T-cell (primary cell): ENCODE measurements at regions not wholly inside any gene's neighbourhood (a gene's known extent, or its start where the extent isn't known, plus 50 kb on each side); places are given as distances from the start of the nearest gene placed in this dataset.

Source experiments
- ATAC-seq, 4 experiments: fragments of 200-7000 bp in 3 of 4; fragments of 150-1000 bp in 1 of 4; cut with Tn5 transposase; replicated peaks in 1 of 4; 1 replicate in 3 of 4; 2 replicates in 1 of 4; pipeline ENCODE4 v1.10.0; 2021; ENCODE audit warnings: moderate library complexity in 3 of 4, mild to moderate bottlenecking in 2 of 4, moderate number of reproducible peaks in 1 of 4
- CTCF ChIA-PET, 2 donors: fragments of 300-600 bp; sonication (Branson Sonifier 250); formaldehyde crosslinking; loops; one replicate each; lab custom pipeline; 2022; ENCODE audit warnings: antibody characterized with exemption in 2 of 2; lab: Charles Lee
- POLR2A ChIA-PET, 2 donors: fragments of 300-600 bp; sonication (Branson Sonifier 250); formaldehyde crosslinking; loops; one replicate each; lab custom pipeline; 2022; ENCODE audit warnings: antibody characterized with exemption in 2 of 2; lab: Charles Lee
- DNase-seq, 35 experiments: peaks; one replicate each; pipeline versions ENCODE4 v3.0.0 to v3.0.0-alpha.2; 2013 to 2023
- H3K27ac ChIP-seq: one replicate; pipeline ENCODE4 v1.5.1; 2013; ENCODE audit warnings: low read length
- H3K27me3 ChIP-seq, 2 experiments: replicated peaks in 1 of 2; 1 replicate in 1 of 2; 2 replicates in 1 of 2; pipeline versions ENCODE4 v1.6.1 to v1.7.0; 2013; ENCODE audit warnings: low read length in 1 of 2, mixed read lengths in 1 of 2; ENCODE audit not compliant: control insufficient read depth in 2 of 2, insufficient read depth in 2 of 2; ENCODE audit errors: extremely low read depth in 1 of 2
- H3K36me3 ChIP-seq, 2 donors: 1 replicate in 1 of 2; 2 replicates in 1 of 2; pipeline versions ENCODE4 v1.6.1 to v1.7.0; 2013; ENCODE audit warnings: low read length in 1 of 2; ENCODE audit not compliant: control insufficient read depth in 2 of 2, insufficient read depth in 1 of 2; ENCODE audit errors: extremely low read depth in 1 of 2
- H3K4me1 ChIP-seq, 2 experiments: 1 replicate in 1 of 2; 2 replicates in 1 of 2; pipeline versions ENCODE4 v1.6.1 to v1.7.0; 2013; ENCODE audit warnings: low read length in 2 of 2, mixed read lengths in 1 of 2; ENCODE audit not compliant: insufficient read depth in 2 of 2, control insufficient read depth in 1 of 2; ENCODE audit errors: extremely low read depth in 1 of 2
- H3K4me3 ChIP-seq, 2 donors: 1 replicate in 1 of 2; 2 replicates in 1 of 2; pipeline versions ENCODE4 v1.5.1 to v1.7.0; 2013; ENCODE audit warnings: mild to moderate bottlenecking in 2 of 2, low read length in 1 of 2, moderate library complexity in 1 of 2; ENCODE audit not compliant: control insufficient read depth in 1 of 2; ENCODE audit errors: extremely low read depth in 1 of 2
- H3K9me3 ChIP-seq: 2 replicates; pipeline ENCODE4 v1.7.0; 2013
- H3K27ac Mint-ChIP-seq, 2 donors: one replicate each; pipeline ENCODE4 v1.8.0; 2020 to 2021; ENCODE audit warnings: mild to moderate bottlenecking in 2 of 2, mixed read lengths in 2 of 2
- H3K27me3 Mint-ChIP-seq, 2 donors: one replicate each; pipeline ENCODE4 v1.8.0; 2021 to 2022; ENCODE audit warnings: mixed read lengths in 2 of 2
- H3K36me3 Mint-ChIP-seq: one replicate; pipeline ENCODE4 v1.8.0; 2021; ENCODE audit warnings: mixed read lengths
- H3K4me1 Mint-ChIP-seq, 3 donors: one replicate each; pipeline ENCODE4 v1.8.0; 2020 to 2022; ENCODE audit warnings: mixed read lengths in 3 of 3, mild to moderate bottlenecking in 1 of 3
- H3K4me3 Mint-ChIP-seq, 3 donors: one replicate each; pipeline ENCODE4 v1.8.0; 2020 to 2022; ENCODE audit warnings: mild to moderate bottlenecking in 3 of 3, mixed read lengths in 3 of 3, moderate library complexity in 3 of 3
- H3K9me3 Mint-ChIP-seq, 3 donors: one replicate each; pipeline ENCODE4 v1.8.0; 2020 to 2022; ENCODE audit warnings: mixed read lengths in 3 of 3
- WGBS: methylation state at CpG from one replicate; pipeline ENCODE4 v1.1.5; 2013; ENCODE audit warnings: missing lambda C conversion rate; ENCODE audit not compliant: insufficient coverage; 5-methylcytosine and 5-hydroxymethylcytosine counted together

GRCh38 chr3:94904156-94904674 lies 841.4 kb downstream of the NSUN3 start:
- Histone ChIP-seq H3K4me3 (no peak overlapping the region), H3K27me3 (no peaks in the 10 kb centered on the region), H3K9me3 (no peaks in the 10 kb centered on the region), H3K4me1 (no peaks in the 10 kb centered on the region), H3K36me3 (no peaks in the 10 kb centered on the region), H3K27ac (no peak overlapping the region)
- no peaks in the 10 kb centered on the region for H3K4me1 Mint-ChIP-seq
- ATAC-seq, result no peak
- ChIA-PET POLR2A (no interaction called here), CTCF (no interaction called here)
- H3K9me3 Mint-ChIP-seq, result peaks cover 2 to 3% (median 3%) of the 10 kb centered on the region in 3 donors
- H3K4me3 Mint-ChIP-seq, result no peak overlapping the region
- no peak overlapping the region for H3K27ac Mint-ChIP-seq
- no peak for DNase-seq
- 85% methylated on average over 1 of the region's 2 CpGs for WGBS
- H3K27me3 Mint-ChIP-seq, result no peaks in the 10 kb centered on the region
- H3K36me3 Mint-ChIP-seq, result no peaks in the 10 kb centered on the region

GRCh38 chr3:94909726-94910125 lies 846.9 kb downstream of the NSUN3 start:
- no peaks in the 10 kb centered on the region for H3K4me1 Mint-ChIP-seq
- H3K9me3 Mint-ChIP-seq, result peaks cover 3 to 8% (median 4%) of the 10 kb centered on the region in 3 donors
- POLR2A ChIA-PET, result no interaction called here
- CTCF ChIA-PET, result no interaction called here
- no peak for DNase-seq
- H3K27me3 Mint-ChIP-seq, result no peaks in the 10 kb centered on the region
- Histone ChIP-seq H3K9me3 (peaks cover 5% of the 10 kb centered on the region), H3K27ac (no peak overlapping the region), H3K36me3 (no peaks in the 10 kb centered on the region), H3K27me3 (no peaks in the 10 kb centered on the region), H3K4me3 (no peak overlapping the region), H3K4me1 (no peaks in the 10 kb centered on the region)
- H3K4me3 Mint-ChIP-seq, result no peak overlapping the region
- no peak for ATAC-seq
- H3K36me3 Mint-ChIP-seq, result no peaks in the 10 kb centered on the region
- WGBS, result 85% methylated on average over 2 of the region's 2 CpGs
- no peak overlapping the region for H3K27ac Mint-ChIP-seq

GRCh38 chr3:94912656-94913055 lies 849.8 kb downstream of the NSUN3 start:
- Histone ChIP-seq H3K4me1 (no peaks in the 10 kb centered on the region), H3K27me3 (no peaks in the 10 kb centered on the region), H3K36me3 (no peaks in the 10 kb centered on the region), H3K4me3 (no peak overlapping the region), H3K9me3 (peaks cover 5% of the 10 kb centered on the region), H3K27ac (no peak overlapping the region)
- WGBS, result no CpG with 5 or more reads among the region's 3 CpGs
- ChIA-PET POLR2A (no interaction called here), CTCF (no interaction called here)
- Mint-ChIP-seq H3K27ac (no peak overlapping the region), H3K9me3 (peaks cover 4 to 8% (median 6%) of the 10 kb centered on the region in 3 donors), H3K4me3 (no peak overlapping the region), H3K36me3 (no peaks in the 10 kb centered on the region), H3K4me1 (no peaks in the 10 kb centered on the region), H3K27me3 (no peaks in the 10 kb centered on the region)
- DNase-seq, result no peak
- ATAC-seq, result no peak

GRCh38 chr3:94927175-94927574 lies 864.3 kb downstream of the NSUN3 start:
- DNase-seq (no peak), ATAC-seq (no peak)
- Mint-ChIP-seq H3K36me3 (no peaks in the 10 kb centered on the region), H3K27me3 (no peaks in the 10 kb centered on the region), H3K4me1 (no peaks in the 10 kb centered on the region), H3K27ac (no peak overlapping the region), H3K4me3 (no peak overlapping the region), H3K9me3 (peaks cover 8 to 9% (median 9%) of the 10 kb centered on the region in 3 donors)
- CTCF ChIA-PET, result no interaction called here
- H3K4me3 ChIP-seq, result no peak overlapping the region
- no peaks in the 10 kb centered on the region for H3K27me3 ChIP-seq
- H3K36me3 ChIP-seq, result no peaks in the 10 kb centered on the region
- H3K9me3 ChIP-seq, result no peaks in the 10 kb centered on the region
- POLR2A ChIA-PET, result no interaction called here
- 88% methylated on average over 7 of the region's 8 CpGs for WGBS
- no peaks in the 10 kb centered on the region for H3K4me1 ChIP-seq
- H3K27ac ChIP-seq, result no peak overlapping the region

- DNase-seq, result no peak
- ChIA-PET POLR2A (no interaction called here), CTCF (no interaction called here)
- no peaks in the 10 kb centered on the region for H3K9me3 ChIP-seq
- H3K4me1 ChIP-seq, result no peaks in the 10 kb centered on the region
- H3K36me3 Mint-ChIP-seq, result no peaks in the 10 kb centered on the region
- H3K27me3 Mint-ChIP-seq, result no peaks in the 10 kb centered on the region
- H3K36me3 ChIP-seq, result no peaks in the 10 kb centered on the region
- no peak overlapping the region for H3K27ac ChIP-seq
- H3K4me3 Mint-ChIP-seq, result no peak overlapping the region
- no peaks in the 10 kb centered on the region for H3K27me3 ChIP-seq
- peaks cover 8 to 11% (median 9%) of the 10 kb centered on the region in 3 donors for H3K9me3 Mint-ChIP-seq
- H3K27ac Mint-ChIP-seq, result no peak overlapping the region
- no peaks in the 10 kb centered on the region for H3K4me1 Mint-ChIP-seq
- no peak overlapping the region for H3K4me3 ChIP-seq
- ATAC-seq, result no peak
- 86% methylated on average over 2 of the region's 4 CpGs for WGBS
Observed at GRCh38 chr3:94928921-94929320, 866.1 kb downstream of the NSUN3 start.

GRCh38 chr3:94935738-94936580 lies 873.1 kb downstream of the NSUN3 start:
- Histone ChIP-seq H3K36me3 (no peaks in the 10 kb centered on the region), H3K4me1 (no peaks in the 10 kb centered on the region), H3K4me3 (no peak overlapping the region), H3K9me3 (peaks cover 2% of the 10 kb centered on the region), H3K27me3 (no peaks in the 10 kb centered on the region), H3K27ac (no peak overlapping the region)
- Mint-ChIP-seq H3K27me3 (no peaks in the 10 kb centered on the region), H3K4me1 (no peaks in the 10 kb centered on the region), H3K4me3 (no peak overlapping the region), H3K36me3 (no peaks in the 10 kb centered on the region), H3K27ac (no peak overlapping the region), H3K9me3 (peaks cover 5 to 22% (median 15%) of the 10 kb centered on the region in 3 donors)
- ATAC-seq (no peak), DNase-seq (no peak)
- WGBS, result 87% methylated on average over 3 of the region's 5 CpGs
- CTCF ChIA-PET, result no interaction called here
- POLR2A ChIA-PET, result no interaction called here
